Hepatic stellate cell (primary cell): ENCODE measurements at regions not wholly inside any gene's neighbourhood (a gene's known extent, or its start where the extent isn't known, plus 50 kb on each side); places are given as distances from the start of the nearest gene placed in this dataset.

ENCODE experiments used
- DNase-seq: peaks from one replicate; pipeline ENCODE4 v3.0.0; 2011; ENCODE audit warnings: low spot score

GRCh38 chr9:89999534-90000370 lies 394.9 kb downstream of the GADD45G start:
- DNase-seq: peak; percentile 69

- DNase-seq: no peak
Measured at GRCh38 chr9:90000925-90001324, 396.1 kb downstream of the GADD45G start.

- no peak for DNase-seq
Measured at GRCh38 chr9:90001747-90002146, 396.9 kb downstream of the GADD45G start.

DNA sequence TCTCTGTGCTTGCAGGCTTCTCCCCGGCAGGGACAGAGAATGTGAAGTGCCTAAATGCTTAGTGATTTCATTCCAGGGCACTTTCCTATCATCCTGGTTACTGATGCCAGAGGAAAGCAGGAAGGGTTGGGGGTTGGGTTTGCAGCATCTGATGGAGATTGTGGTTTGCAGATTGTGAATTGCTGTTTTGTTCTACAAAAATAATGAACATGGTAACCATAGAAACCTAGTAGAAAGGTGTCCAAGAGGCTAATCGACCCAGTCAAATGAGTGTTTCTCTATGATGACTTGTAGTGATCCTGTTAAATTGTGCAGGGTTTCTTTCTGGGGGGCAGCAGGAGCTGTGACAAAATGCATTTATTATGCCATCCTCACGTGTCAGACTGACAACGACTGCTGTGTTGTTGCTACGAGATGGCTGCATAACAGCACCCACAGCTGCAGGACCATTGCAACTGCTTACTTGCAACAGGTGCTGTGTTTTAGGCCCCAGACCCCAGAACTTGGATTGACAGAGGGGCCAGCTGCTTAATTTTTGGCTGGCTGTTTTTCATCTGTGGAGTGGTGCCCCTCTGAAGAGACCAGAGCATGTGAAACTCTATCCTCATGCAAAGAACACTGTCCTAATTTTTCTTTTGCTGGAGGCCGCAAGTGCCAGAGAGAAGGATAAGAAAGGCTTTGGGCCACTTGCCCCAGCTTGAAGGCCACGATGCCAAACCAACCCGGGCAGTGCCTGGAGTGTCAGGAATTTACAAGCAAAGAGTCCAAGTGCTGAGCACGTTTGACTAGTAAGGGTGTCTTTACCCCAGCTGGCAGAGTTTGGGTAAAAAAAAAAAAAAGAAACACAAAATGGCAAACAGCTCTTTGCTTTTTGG lies 397.8 kb downstream of the GADD45G start:
- no peak for DNase-seq

GRCh38 chr9:90005388-90005787 lies 400.6 kb downstream of the GADD45G start:
- DNase-seq: no peak

DNA sequence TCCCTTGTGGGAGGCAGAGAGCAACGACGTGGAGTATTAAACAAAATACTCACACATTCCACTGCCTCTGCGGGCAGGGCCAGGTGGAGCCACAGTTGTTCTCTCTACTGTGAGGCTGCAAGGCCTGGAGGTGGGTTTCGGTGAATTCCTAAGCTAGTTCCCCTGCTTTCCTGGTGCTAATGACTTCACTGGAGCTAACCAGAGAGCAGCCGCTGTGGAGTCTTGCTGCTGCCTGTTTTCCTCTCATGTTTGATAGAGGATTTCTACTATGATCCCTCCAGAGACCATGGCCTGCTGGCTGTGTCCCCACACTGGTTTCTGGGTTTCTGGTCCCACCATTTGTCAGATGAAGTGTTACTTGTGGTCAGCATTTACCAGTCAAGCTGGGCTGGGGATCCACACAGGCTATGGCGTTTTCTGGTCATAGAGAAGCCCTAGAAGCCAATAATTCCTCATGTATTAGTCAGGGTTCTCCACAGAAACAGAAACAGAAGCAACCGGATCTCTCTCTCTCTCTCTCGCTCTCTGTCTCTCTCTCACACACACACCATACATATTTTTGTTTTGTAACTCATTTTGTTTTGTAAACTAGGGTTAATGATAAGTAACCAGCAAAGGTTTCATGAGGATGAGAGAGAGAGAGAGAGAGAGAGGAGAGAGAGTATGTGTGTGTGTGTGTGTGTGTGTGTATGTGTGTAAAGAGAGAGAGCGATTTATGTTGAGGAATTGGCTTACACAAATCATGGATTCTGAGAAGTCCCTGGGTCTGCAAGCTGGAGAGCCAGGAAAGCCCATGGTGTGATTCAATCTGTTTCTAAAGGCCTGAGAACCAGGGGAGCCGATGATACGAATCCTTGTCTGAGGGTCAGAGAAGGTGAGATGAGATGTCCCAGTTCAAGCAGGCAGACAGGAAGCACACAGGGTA lies 403.0 kb downstream of the GADD45G start:
- peak; percentile 62 for DNase-seq

DNA sequence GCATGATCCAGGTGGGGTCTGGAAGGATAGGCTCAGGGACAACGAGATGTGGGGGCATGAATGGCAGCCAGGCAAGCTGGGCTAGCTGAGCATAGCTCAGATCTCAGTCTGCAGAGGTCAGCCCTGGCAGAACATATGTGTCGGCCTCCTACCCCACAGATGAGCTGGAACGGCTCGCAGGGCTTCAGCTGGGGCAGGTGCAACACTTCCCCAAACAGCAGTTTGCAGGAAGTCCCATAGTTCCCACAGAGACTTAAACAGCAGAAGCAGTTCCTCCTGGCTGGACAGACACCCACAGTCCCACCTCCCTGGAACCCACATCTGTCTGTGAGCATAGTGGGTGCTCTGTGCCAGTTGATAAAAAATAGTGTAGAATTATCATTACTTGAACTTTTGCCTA lies 404.6 kb downstream of the GADD45G start:
- no peak for DNase-seq

DNA sequence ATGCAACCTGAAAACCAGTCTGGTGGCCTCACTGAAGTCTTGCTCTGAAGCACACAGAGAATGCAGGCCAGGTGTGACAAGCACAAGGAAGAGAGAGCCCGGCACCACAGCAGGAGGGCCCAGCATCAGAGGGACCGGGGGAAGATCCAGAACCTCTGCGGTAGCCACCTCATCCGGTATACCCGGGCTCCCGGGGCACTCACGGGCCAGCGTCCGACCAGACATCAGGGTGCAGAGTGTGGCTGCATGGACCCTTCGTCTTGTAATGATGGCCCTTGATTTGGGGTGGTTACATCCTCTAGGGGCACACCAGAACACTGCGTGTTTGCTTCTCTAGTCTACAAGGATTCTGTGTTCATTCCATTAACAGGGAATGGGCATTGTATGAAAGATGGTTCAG lies 406.0 kb downstream of the GADD45G start:
- no peak for DNase-seq

DNA sequence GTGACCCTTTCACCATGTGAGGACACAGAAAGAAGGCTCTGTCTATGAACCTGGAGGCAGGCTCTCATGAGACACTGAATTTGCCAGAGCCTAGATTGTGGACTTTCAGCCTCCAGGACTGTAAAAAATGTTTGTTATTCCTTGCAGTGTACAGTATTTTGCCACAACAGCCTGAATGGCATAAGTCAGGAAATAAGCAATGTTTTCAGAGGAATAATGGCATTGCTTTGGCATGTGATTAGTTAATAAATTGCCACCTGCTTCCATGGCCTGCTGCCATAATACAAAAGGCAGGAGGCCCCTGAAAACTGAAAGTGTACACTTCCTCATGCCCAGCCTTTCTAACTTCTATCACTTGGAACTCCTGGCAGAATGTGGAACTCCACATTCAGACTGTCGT lies 408.1 kb downstream of the GADD45G start:
- DNase-seq: no peak

DNA sequence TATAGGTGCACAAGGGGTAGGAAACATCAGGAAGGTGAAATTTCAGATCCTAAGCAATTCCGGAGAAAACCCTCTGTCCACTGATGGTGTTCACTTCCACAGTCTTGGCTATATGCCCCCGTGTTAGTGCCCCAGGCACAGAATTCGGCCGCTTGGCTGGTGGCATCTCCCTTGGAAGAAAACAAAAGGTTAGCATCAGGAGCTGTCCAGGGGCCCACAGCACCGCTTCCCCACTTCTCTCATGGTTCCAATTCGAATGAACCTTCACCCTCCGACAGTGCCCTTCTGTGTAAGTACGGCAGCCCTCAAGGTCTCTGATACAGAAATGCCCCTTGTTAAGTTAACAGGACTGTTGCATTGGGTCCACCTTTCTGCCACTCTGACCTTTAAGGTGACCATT lies 409.0 kb downstream of the GADD45G start:
- no peak for DNase-seq

DNA sequence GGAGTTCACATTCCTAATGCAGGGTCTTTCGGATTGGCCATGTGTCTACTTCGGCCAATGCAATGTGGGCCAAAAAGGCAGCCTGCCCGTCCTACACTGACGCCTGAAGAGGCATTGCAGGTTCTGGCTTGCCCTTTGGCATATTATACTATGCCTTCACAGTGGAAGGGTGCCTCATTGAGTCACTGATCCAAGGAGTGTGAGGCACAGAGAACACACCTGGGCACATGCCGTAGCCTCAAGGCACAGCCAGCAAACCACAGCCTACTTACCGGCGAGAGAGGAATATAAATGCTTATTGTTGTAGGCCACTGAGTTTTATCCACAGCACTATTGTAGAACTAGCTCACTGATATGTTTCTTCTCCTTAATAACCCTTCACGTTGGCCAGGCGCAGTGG lies 409.6 kb downstream of the GADD45G start:
- no peak for DNase-seq

GRCh38 chr9:90016272-90016671 lies 411.5 kb downstream of the GADD45G start:
- no peak for DNase-seq

- DNase-seq: no peak
Measured at GRCh38 chr9:90017679-90018078, 412.9 kb downstream of the GADD45G start.

DNA sequence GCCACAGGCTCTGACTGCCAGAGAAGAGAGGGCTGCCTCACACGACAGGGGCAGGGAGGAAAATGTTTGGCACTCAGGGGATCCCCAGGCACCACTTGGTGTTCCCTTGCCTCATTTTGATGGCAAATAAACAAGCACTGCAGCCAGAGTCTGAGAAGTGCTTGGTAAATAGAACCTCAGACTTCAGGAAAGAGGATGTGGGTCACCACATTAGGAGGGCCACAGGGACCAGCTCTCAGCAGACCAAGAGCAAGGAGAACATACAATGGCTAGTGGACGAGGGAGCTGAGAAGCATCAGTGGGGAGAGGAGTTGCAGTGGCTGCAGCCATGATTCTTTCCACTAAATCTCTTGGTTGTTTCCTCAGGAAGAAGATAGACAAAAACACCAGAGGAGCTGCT lies 413.9 kb downstream of the GADD45G start:
- DNase-seq: no peak

DNA sequence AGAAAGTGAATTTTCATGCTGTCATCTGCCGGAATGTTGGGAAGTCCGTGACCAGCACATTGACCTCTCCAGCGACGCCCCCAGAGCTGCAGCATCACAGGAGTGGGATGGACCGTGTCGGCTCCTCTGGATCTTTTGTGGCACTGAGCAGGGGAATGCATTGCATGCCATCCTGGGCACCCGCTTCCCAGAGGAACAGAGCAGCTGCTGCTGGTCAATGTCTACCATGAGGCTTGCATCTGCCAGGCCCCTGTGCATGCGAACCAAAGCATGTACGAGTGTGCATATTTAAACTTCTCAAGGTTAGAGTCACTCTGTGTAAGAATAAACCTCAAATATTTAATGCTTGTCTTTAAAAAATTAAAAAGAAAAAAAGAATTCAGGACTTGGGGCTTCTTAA lies 414.8 kb downstream of the GADD45G start:
- no peak for DNase-seq

GRCh38 chr9:90020276-90020871 lies 415.6 kb downstream of the GADD45G start:
- no peak for DNase-seq

- no peak for DNase-seq
Measured at GRCh38 chr9:90021216-90021906, 416.5 kb downstream of the GADD45G start.

DNA sequence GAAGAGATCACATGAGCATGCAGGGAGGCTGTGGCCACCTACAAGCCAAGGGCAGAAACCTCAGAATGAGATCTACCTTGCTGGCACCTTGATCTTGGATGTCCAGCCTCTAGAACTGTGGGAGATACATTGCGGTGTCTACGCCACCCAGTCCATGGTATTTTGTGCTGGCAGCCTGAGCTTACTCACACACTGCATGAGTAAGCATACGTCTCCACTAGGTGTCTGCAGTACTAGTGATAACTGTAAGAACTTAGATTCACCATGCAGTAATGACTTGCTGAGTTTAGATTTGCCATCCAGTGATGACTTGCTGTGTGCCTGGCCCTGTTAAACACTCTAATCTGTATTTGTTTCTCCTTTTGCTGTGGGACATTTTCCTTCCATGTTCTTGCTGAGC lies 417.7 kb downstream of the GADD45G start:
- DNase-seq: no peak

- DNase-seq: no peak
Measured at GRCh38 chr9:90023861-90024260, 419.0 kb downstream of the GADD45G start.

DNA sequence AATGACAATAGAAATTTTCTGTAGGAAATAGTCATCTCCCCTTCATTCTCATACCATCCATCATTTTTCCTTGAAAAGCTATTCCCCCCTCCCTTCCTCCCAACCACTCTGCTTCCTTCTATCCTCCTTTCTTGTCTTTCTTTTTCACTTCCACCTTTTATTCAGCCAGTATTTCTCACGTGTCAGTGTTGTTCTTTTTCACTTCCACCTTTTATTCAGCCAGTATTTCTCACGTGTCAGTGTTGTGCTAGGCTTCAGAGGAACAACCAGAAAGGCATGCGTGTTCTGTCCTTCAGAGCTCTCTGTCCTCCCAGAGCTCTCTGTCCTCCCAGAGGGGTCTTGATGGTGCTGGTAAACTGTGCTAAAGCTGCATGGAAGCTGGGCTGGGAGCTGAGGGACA lies 419.6 kb downstream of the GADD45G start:
- no peak for DNase-seq

DNA sequence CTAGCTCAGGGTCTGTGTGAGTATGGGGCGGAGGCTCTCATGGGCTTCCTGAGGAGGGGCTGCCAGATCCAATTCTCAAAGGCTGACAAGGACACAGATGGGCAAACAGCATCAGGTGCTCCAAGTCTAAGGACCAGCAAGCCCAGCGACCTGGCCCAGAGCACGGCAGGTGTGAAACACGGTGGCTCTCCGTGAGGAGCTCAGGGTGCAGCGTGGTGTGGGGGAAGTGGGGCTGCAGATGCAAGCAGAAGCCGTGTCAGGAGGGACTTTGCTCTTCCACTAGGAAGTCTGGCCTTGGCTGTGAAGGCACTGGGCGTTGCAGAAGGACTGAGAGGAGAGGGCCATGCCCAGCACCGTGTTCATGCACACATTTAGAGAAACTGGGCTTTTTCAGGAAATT lies 420.0 kb downstream of the GADD45G start:
- no peak for DNase-seq
